HG02759 (cell line): ENCODE measurements at regions not wholly inside any gene's neighbourhood (a gene's known extent, or its start where the extent isn't known, plus 50 kb on each side); places are given as distances from the start of the nearest gene placed in this dataset.
"Not testable (repeated sequence)": the region's sequence is repeated elsewhere in the genome, so short reads cannot be mapped to it uniquely, and the experiment has no call there.

Experiments
- ATAC-seq: cut with Tn5 transposase; IDR thresholded peaks from one replicate; pipeline ENCODE4 v1.9.1; 2021; ENCODE audit warnings: mild to moderate bottlenecking, moderate library complexity; ENCODE audit not compliant: unreplicated experiment

DNA sequence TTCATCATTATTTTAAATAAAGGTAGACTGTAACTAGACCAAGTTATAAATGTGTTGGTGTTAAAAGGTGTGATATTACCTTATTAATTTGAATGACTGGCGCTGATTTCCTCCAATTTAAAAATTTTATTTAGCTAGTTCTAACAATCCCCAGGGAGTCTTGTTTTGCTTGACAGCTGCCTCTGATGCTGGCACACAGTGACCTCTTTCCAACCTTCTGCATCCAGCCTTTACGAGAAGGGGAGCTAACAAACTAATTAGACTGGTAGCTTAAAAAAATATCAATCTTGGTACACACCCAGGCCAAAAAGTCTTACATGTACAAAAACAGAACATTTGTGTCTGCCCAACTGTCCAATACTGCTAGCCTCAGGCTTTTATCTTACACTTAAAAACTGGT is 51.8 kb upstream of the ENPEP start:
- no peak for ATAC-seq

DNA sequence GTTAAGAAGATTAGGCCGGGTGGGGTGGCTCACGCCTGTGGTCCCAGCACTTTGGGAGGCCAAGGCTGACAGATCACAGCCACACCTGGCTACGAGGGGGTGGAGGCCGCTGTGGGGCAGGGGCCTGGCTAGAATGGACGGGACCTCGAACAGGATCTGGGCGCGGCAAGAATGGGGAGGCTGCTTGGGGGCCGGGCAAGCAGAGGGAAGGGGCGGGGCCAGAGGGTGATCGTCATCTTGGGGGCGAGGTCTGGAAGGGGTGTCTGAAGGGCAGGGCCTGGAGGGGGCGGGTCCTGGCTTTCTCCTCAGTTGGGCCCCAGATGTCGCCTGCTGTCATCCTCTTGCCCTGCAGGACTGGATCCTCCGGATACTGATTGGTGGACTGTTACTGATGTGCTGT is 57.3 kb upstream of the ENPEP start:
- no peak for ATAC-seq

DNA sequence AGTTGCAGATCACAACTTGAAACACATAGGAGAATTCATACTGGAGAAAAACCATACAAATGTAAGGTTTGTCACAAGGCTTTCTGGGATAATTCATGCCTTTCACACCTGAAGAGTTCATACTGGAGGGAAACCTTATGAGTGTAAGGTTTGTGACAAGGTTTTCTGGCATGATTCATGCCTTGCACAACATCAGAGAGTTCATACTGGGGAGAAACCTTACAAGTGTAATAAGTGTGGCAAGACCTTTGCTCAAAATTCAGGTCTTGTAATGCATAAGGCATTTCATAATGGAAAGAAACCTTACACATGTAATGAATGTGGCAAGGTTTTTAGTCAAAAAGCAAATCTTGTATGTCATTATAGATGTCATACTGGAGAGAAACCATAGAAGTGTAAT is 58.8 kb upstream of the ENPEP start:
- no peak for ATAC-seq

DNA sequence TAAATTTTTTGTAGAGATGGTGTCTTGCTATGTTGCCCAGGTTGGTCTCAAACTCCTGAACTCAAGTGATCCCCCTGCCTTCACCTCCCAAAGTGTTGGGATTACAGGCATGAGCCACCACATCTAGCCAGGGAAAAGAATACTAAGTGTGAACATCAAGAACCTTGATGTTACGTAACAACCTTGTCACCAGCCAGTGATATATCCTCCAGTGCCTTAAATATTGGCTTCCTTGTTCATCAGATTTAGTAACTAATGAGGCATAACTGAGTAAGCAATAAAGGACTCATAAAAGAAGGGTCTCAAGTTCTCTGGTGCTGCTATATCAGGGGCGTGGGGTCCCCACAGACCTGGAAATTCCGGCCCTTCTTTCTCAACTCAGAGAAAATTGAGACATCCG is 60.5 kb upstream of the ENPEP start:
- ATAC-seq = no peak

DNA sequence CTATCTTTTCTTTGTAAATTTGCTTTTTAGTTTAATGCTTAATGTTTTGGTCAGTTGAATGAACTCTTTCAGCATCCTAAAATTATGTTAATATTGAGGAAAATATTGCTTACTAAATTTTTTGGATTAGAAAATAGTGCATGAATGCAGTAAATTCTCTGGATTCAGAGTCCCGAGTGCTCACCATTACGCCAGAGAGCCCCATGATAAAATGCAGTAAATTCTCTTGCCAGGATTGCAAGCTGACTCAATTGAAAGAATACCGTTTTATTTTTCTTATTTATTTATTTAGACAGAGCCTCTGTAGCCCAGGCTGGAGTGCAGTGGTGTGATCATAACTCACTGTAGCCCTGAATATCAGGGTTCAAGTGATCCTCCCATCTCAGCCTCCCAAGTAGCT is 60.9 kb upstream of the ENPEP start:
- ATAC-seq = no peak

DNA sequence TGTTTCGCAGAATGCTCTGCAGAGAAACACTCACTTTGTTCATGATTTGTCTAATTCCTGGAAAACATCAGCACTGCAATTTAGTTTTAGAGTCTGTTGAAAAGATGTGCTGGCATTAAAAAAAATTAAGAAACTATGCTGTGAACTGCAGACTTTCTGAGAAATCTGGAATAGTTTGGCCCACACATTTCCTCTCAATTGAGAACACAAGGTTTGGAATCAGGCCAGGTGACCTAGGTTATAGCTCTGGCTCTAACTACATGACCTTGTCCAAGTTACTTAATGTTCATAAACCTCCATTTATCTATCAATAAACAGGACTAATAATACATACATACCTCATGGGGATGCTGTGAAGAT is 61.4 kb upstream of the ENPEP start:
- ATAC-seq = no peak

DNA sequence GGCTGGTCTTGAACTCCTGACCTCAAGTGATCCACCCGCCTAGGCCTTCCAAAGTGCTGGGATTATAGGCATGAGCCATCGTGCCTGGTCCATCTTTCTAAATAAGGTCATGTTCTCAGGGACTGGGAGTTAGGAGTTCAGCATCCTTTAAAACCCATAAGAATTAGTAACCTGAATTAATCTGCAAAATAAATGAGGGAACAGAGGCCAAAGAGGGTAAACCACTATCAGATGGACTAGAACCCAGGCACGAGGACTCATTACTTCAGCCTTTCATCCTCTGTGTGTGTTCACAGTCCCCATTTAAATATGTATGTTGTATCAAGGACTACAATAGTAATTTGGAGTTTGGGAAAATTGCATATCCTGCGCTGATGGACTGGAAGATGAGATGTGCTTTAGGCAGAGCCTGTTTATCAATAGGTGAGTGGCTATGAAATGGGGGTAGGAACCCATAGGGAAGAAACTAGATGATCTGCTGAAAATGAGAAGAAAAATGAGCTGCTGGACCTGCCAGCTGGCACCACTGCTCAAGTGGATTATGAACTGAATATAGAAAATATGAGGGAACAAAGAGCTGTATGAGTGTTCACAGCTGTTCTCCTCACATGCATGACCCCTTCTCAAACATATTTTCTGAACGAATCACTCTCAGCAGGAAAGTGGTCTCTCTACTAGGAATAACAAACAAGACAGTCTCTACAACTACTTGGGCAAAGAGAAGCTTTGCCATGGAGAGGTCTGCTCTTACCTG is 62.0 kb upstream of the ENPEP start:
- not testable (repeated sequence) for ATAC-seq

DNA sequence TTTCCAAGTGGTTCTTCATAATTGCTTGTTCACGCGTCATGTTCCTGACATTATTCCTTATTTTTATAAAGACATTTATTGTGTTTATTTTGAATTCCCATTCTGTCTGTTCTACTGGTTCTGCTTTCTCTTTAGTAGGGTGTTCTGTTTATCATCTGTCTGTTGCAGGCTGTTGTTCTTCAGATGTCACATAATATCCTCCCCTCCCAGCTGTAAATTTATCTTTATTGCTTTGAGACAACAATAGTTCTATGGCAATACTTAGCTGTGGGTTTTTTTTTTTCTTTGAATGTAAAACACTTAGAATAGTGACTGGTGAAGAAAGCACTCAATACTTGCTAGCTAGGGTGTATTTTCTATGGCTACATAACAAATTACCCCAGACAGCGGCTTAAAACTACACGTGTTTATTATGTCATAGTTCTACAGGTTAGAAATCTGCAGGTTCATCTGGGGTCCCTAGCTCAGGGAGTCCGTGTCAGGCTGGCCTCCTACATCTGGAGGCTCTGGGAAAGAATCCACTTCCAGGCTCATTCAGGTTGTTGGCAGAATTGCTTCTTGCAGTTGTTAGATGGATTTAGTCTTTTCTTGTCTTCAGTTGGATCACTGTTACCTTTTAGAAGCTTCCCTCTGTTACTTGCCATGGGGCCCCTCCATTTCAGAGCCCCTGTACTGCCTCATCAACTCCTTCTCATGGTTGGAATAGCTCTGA is 63.4 kb upstream of the ENPEP start:
- no peak for ATAC-seq

DNA sequence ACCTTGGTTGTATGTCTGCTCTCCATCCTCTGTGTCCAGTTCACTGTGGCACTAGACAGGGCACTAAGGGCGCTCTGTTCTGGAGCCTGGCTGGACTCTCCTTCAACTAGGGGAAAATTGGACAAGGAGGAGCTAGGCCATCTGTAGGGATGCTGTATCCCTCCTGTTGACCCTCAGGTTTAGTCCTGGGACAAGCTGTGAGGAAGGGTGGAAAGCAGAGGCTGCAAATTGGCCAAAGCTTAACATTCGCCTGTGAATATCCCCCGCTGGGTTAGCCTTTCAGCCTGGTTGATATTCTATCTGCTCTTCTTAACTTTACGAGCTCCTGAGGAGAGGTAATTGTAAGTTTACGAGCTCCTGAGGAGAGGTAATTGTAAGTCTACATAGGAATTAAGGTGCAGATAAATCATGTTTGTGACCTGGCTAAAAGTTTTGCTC is 64.4 kb upstream of the ENPEP start:
- no peak for ATAC-seq

DNA sequence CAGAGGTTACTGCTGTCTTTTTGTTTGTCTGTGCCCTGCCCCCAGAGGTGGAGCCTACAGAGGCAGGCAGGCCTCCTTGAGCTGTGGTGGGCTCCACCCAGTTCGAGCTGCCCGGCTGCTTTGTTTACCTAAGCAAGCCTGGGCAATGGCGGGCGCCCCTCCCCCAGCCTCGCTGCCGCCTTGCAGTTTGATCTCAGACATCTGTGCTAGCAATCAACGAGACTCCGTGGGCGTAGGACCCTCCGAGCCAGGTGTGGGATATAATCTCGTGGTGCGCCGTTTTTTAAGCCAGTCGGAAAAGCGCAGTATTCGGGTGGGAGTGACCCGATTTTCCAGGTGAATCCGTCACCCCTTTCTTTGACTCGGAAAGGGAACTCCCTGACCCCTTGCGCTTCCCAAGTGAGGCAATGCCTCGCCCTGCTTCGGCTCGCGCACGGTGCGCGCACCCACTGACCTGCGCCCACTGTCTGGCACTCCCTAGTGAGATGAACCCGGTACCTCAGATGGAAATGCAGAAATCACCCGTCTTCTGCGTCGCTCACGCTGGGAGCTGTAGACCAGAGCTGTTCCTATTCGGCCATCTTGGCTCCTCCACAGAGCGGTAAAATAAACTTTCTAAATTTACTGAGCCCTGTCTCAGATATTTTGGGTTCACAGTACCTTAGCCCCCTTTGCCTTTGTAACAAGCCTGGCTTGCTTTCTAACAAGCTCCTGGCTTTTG is 64.9 kb upstream of the ENPEP start:
- ATAC-seq = not testable (repeated sequence)

DNA sequence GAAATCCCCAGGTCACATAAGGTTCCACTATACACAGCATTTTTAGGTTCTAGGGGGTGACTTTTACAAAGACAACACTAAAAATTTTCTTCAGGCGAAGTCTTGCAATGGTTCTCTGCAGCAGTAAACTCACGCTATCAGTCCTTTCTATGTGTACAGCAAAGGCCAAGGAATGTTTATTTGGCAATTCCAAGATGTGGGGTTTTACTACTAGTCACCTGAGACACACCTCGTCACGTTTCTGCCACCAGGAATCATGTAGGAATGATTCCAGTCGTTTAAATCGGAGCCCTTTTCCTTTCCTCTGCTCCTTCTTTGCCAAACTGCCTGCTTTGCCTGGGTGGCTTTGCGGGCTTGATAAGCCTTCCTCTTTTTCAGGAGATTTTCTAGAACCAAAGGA is 75.9 kb upstream of the ENPEP start:
- ATAC-seq = no peak

DNA sequence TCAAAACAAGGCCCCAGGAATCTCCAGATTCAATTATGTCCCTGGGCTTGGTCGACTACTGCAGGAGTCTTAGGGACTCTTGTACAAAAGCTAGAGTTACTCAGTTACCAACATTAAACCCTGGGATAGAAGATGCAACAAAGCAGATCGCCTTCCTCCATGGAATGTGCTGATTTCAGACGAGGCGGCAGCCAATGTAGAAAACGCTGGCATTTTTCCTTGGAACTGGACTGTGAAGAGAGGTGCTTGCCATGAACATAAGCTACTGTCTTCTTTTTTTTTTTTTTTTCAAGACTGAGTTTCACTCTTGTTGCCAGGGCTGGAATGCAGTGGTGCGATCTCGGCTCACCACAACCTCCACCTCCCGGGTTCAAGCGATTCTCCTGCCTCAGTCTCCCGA is 76.9 kb upstream of the ENPEP start:
- ATAC-seq = not testable (repeated sequence)

DNA sequence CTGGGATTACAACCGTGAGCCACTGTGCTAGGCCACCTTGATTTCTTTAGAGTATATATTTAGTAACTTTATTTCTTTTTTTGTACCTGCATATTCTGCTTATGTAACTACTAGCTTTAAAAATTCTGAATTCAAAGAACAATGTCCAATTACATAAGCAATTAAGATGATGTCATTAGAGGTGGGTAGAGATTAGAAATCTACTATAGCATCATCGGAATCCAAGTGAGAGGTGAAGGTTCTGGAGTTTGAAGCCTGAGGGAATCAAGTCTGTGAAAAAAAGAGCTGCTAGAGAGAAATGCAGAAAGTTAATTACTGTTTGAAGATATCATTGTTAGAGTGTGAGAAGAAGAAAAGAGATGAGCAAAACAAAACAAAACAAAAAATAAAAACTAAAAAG is 79.0 kb upstream of the ENPEP start:
- ATAC-seq = no peak

DNA sequence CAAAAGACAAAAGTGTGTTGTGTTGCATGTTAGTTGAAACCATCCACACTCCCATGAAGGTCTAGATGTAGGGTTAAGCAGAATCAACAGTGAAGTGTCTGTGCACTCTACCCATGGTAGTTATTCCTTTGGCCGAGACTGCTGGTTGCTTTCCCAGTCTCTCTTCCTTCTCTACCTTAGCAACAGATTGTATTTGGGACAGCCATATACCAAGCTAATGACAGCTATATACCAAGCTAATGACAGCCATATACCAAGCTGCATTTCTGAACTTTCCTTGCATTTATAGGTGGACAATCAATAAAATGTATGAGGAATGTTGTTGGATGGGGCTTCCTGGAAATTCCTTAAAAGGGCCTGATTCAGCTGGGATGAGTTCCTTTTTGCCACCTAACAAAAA is 80.5 kb upstream of the ENPEP start:
- ATAC-seq = no peak

DNA sequence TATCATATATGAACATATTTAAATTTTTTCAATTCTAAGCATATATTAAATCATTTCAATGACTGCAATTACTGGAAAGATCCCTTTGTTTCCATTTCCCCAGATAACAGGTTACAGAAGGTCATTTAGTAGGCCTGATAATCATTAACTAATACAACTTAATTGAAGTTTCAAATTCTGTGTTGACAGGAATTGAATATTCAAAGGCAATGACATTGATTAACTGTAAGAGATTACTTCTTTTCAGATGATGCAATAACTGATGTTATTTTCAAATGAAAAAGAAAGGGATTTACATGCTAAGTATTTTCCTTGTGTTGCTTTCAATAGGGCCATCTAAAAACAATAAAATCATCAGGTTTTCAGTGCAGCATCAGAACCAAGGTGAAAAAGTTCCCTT is 81.1 kb upstream of the ENPEP start:
- no peak for ATAC-seq

DNA sequence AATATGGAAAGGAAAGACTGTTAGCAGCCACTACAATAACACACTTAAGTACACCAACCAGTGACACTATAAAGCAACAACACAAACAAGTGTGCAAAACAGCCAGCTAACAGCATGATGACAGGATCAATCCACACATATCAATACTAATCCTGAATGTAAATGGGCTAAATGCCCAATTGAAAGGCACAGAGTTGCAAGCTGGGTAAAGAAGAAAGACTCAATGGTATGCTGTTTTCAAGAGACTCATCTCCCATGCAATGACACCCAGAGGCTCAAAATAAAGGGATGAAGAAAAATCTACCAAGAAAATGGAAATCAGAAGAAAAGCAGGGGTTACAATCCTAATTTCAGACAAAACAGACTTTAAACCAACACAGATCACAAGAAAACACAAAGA is 94.2 kb upstream of the ENPEP start:
- no peak for ATAC-seq

DNA sequence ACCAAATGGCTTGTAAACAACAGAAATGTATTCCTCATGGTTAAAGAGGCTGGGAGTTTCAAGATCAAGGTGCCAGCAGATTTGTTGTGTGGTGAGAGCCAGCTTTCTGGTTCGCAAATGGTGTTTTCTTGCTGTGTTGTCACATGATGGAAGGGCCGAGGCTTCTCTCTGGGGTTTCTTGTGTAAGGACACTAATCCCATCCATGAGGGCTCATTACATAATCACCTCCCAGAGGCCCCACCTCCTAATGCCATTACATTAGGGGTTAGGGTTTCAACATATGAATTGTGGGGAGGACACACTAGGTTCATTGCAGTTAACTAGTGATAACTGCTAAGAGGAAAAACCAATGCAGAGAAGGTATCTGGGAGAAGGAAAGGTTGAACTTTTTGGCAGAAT is 103.5 kb upstream of the ENPEP start:
- ATAC-seq = no peak

DNA sequence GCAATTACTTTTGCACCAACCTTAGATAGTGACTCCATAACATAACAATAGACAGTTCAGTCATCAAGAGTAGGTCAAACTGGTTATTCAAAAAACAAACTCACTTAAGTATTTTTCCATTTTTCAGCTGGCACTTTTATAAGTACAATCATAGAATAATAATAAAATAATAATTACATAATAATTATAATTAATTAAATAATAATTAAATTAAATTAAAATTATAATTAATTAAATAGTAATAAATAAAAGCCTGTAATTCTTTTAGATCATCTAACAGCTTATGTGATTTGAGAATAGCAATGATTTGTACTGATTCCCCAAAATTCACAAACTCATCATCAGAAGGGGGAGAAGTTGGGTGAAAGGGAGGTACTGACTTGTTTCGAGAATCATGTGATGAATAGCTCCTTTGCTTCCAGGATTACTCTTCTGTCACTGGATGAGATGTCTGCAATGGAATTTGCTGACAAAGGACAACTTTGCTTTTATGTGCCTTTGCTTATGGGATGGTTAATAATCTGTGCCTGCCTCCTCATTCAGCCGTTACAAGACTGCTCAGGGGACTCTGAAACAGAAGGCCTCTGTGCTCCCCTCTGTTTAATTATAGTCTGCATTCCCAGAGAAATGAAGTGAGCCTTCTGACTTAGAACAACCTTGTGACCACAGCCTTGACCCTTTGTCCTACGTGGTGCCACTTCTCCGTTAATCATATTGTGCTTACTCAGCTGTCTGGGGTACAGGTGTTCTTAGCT is 104.8 kb upstream of the ENPEP start:
- no peak for ATAC-seq

DNA sequence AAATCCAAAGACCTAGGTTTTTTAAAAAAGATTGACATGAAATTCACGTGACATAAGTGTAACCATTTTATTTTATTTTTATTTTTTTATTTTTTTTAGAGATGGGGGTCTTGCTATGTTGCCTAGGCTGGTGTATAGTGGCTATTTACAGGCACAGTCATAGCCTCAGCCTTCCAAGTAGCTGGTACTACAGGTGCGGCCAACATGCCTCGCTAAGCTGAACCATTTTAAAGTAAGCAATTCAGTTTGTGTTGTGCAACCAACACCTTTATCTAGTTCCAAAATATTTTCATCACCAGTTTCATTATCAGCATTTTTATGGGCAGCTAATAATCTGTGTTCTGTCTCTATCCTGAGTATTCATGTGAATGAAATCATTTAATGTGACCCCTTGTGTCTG is 107.5 kb upstream of the ENPEP start:
- ATAC-seq = no peak

DNA sequence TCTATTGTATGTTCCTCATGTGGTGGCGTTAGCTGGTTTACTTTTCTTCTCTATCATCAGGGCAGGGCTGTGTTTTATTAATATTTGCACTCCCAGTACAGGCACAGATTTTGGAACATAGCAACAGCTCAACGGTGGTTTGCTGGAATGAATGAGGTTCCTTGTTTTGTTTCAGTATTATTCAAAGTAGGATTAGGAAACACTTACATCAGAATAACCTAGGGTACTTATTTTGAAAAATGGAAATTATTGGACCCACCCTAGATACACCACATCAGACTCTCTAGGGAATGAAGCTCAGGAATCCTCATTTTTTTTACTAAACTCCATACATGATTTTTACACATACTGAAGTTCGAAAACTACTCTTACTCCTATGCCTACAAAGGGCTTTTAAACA is 108.8 kb upstream of the ENPEP start:
- no peak for ATAC-seq

DNA sequence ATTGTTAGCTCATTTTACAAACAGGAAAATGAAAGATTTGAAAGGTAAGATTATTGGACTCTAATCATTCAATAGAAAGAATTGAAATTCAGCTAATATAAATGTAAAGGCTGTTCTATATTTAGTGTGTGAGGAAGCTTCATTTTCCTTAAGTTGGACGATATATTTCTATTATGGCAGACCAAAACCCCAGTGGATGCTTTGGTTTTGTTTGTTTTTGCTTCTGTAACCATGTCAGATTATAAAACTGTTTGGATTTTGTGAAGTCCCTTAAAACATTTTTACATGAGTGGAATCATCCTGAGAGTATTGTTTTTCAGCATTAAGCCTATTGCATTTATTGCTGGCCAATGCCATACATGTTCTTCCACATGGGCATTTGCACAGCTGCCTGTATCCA is 110.2 kb upstream of the ENPEP start:
- no peak for ATAC-seq
